SU-DHL-6 (cell line): ENCODE measurements at regions not wholly inside any gene's neighbourhood (a gene's known extent, or its start where the extent isn't known, plus 50 kb on each side); places are given as distances from the start of the nearest gene placed in this dataset.

Experiments used
- EZH2phosphoT487 ChIP-seq: fragments of 200-600 bp; sonication (generic), shearing (Covaris generic); conservative IDR thresholded peaks from 2 replicates; pipeline ENCODE4 v1.6.1; 2018; ENCODE audit warnings: mild to moderate bottlenecking, antibody characterized with exemption, low read length, moderate library complexity, mixed read lengths
- TF ChIP-seq, protein P1 (sequence below): fragments of 200-600 bp; sonication (generic); IDR thresholded peaks from one replicate; pipeline ENCODE4 v1.5.1; 2017; ENCODE audit warnings: antibody characterized with exemption, mild to moderate bottlenecking, low read length, moderate library complexity; ENCODE audit not compliant: insufficient read depth, poor library complexity, severe bottlenecking

GRCh38 chr1:121566346-121566745, 381.6 kb downstream of the SRGAP2C start:
- no peak for TF ChIP-seq EZH2phosphoT487
- TF ChIP-seq, protein P1, sequence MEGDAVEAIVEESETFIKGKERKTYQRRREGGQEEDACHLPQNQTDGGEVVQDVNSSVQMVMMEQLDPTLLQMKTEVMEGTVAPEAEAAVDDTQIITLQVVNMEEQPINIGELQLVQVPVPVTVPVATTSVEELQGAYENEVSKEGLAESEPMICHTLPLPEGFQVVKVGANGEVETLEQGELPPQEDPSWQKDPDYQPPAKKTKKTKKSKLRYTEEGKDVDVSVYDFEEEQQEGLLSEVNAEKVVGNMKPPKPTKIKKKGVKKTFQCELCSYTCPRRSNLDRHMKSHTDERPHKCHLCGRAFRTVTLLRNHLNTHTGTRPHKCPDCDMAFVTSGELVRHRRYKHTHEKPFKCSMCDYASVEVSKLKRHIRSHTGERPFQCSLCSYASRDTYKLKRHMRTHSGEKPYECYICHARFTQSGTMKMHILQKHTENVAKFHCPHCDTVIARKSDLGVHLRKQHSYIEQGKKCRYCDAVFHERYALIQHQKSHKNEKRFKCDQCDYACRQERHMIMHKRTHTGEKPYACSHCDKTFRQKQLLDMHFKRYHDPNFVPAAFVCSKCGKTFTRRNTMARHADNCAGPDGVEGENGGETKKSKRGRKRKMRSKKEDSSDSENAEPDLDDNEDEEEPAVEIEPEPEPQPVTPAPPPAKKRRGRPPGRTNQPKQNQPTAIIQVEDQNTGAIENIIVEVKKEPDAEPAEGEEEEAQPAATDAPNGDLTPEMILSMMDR, result no peak
